BJ (cell line): ENCODE measurements at regions not wholly inside any gene's neighbourhood (a gene's known extent, or its start where the extent isn't known, plus 50 kb on each side); places are given as distances from the start of the nearest gene placed in this dataset.

Experiments used
- CTCF ChIA-PET: fragments of 350-600 bp; formaldehyde crosslinking; extraction: SDS; loops from one replicate; lab custom pipeline; 2021; ENCODE audit warnings: antibody characterized with exemption, inconsistent platforms; lab: Yijun Ruan, JAX
- POLR2A ChIA-PET: fragments of 300-600 bp; sonication (Branson Sonifier 250); formaldehyde crosslinking; extraction: SDS; loops from one replicate; lab custom pipeline; 2021; ENCODE audit warnings: antibody characterized with exemption; lab: Charles Lee
- DNase-seq: peaks from one replicate; pipeline ENCODE4 v3.0.0-alpha.2; 2011; ENCODE audit warnings: low read depth
- H3K27me3 ChIP-seq: 2 replicates; pipeline ENCODE4 v1.6.0; 2011; ENCODE audit warnings: low read length; ENCODE audit not compliant: control insufficient read depth, insufficient read depth
- H3K36me3 ChIP-seq: 2 replicates; pipeline ENCODE4 v1.5.1; 2011; ENCODE audit warnings: low read length; ENCODE audit not compliant: control insufficient read depth, insufficient read depth
- H3K4me3 ChIP-seq: 2 replicates; pipeline ENCODE4 v1.5.1; 2011; ENCODE audit warnings: low read depth, mild to moderate bottlenecking, control low read depth, low read length
- CTCF ChIP-seq: IDR thresholded peaks from 2 replicates; pipeline ENCODE4 v1.5.1; 2011; ENCODE audit warnings: low read depth, mild to moderate bottlenecking, control low read depth, inconsistent platforms, low read length, moderate library complexity; ENCODE audit not compliant: insufficient read depth

- Histone ChIP-seq H3K4me3 (no peak overlapping the region), H3K36me3 (no peaks in the 10 kb centered on the region), H3K27me3 (no peaks in the 10 kb centered on the region)
- CTCF ChIA-PET = interaction anchor here (0.7 kb wide), 1 partner anchor 967 kb away, joined by 3 read pairs; no protein-coding TSS in a partner anchor
- POLR2A ChIA-PET = no interaction called here
- DNase-seq = no peak
- TF ChIP-seq CTCF = no peak
These were observed 536.6 kb upstream of the CXADR start for GRCh38 chr21:16976193-16976592.

- no peaks in the 10 kb centered on the region for H3K36me3 ChIP-seq
- H3K4me3 ChIP-seq = no peak overlapping the region
- no peak for TF ChIP-seq CTCF
- ChIA-PET POLR2A (no interaction called here), CTCF (interaction anchor here (1.0 kb wide), 2 partner anchors 12 to 20 kb away, joined by 3 read pairs; no protein-coding TSS in a partner anchor)
- H3K27me3 ChIP-seq = no peaks in the 10 kb centered on the region
- no peak for DNase-seq
These were observed 534.4 kb upstream of the CXADR start for GRCh38 chr21:16978309-16978895.

- CTCF ChIA-PET = interaction anchor here (1.0 kb wide), 1 partner anchor 19 kb away, joined by 3 read pairs; no protein-coding TSS in a partner anchor
- TF ChIP-seq CTCF = no peak
- POLR2A ChIA-PET = no interaction called here
- no peaks in the 10 kb centered on the region for H3K36me3 ChIP-seq
- DNase-seq = no peak
- H3K27me3 ChIP-seq = no peaks in the 10 kb centered on the region
- H3K4me3 ChIP-seq = no peak overlapping the region
These were observed 533.3 kb upstream of the CXADR start for GRCh38 chr21:16979574-16979973.

- Histone ChIP-seq H3K36me3 (no peaks in the 10 kb centered on the region), H3K4me3 (no peak overlapping the region), H3K27me3 (no peaks in the 10 kb centered on the region)
- no peak for TF ChIP-seq CTCF
- DNase-seq = no peak
- POLR2A ChIA-PET = no interaction called here
- CTCF ChIA-PET = no interaction called here
These were observed 529.4 kb upstream of the CXADR start for GRCh38 chr21:16983420-16983819.

- TF ChIP-seq CTCF = no peak
- H3K36me3 ChIP-seq = no peaks in the 10 kb centered on the region
- ChIA-PET CTCF (interaction anchor here (0.6 kb wide), 1 partner anchor 620 kb away, joined by 3 read pairs; no protein-coding TSS in a partner anchor), POLR2A (no interaction called here)
- no peak for DNase-seq
- H3K27me3 ChIP-seq = no peaks in the 10 kb centered on the region
- no peak overlapping the region for H3K4me3 ChIP-seq
These were observed 520.4 kb upstream of the CXADR start for GRCh38 chr21:16992448-16992847.
